Epithelial cell of proximal tubule (primary cell): ENCODE measurements at regions not wholly inside any gene's neighbourhood (a gene's known extent, or its start where the extent isn't known, plus 50 kb on each side); places are given as distances from the start of the nearest gene placed in this dataset.

Source experiments
- DNase-seq: peaks from one replicate; pipeline ENCODE4 v3.0.0-alpha.2; 2011; ENCODE audit warnings: low read depth
- H3K4me3 ChIP-seq: 2 replicates; pipeline ENCODE4 v1.5.1; 2011; ENCODE audit warnings: low read depth, mild to moderate bottlenecking, low read length
- CTCF ChIP-seq: conservative IDR thresholded peaks from 2 replicates; pipeline ENCODE4 v1.5.1; 2012; ENCODE audit warnings: low read depth, mild to moderate bottlenecking, low read length

GRCh38 chr9:31776471-31776870 is 608.0 kb upstream of the ACO1 start:
- no peak for TF ChIP-seq CTCF
- no peak for DNase-seq
- no peak overlapping the region for H3K4me3 ChIP-seq

GRCh38 chr9:31783491-31783890 is 601.0 kb upstream of the ACO1 start:
- TF ChIP-seq CTCF: no peak
- no peak for DNase-seq
- no peak overlapping the region for H3K4me3 ChIP-seq

DNA sequence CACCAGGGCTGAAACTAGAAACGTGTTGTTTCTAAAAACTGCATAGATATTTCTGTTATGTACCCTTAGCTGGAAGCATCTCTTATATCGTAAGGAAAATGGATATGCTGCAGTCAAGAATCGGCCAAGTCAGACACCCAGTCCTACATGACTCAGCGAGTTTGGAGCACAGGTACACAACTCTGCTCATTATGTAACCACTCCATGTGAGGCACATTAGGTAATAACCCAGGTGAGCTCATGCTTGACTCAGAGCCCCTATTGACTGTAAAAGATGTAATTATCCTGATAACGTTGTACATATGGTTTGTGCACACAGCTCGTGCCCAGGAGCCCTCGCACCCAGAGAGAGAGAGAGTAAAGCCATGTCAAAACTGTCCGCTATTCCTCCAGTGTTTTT is 593.7 kb upstream of the ACO1 start:
- DNase-seq: no peak
- no peak for TF ChIP-seq CTCF
- no peak overlapping the region for H3K4me3 ChIP-seq

DNA sequence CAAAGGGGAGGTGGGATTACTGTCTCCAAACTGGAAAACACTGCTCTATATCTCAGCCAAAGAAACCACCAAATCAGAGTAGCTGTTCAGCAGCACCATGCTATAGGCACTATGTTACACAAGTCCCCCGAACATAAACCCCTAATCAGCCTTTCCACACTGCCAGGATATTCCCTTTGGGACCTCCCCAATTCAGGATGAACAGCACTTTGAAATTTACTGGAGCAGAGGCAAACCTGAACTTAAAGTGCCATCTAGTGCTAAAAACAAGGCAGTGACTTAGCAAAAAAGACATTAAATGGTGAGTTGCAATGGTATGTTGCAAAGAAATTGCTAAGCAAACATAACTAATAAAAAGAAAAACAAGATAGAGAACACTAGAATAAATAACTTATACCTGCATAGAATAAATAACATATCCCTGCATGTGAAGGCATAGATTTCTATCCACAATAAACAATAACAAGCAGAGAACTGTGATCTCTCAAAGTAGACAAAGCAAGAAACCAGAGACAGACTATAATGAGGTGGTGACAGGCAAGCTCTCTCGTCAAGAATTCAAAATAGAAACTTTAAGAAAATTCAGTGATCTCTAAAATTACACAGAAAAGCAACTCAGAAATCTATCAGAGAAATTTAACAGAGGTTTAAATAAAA is 584.4 kb upstream of the ACO1 start:
- no peak overlapping the region for H3K4me3 ChIP-seq
- TF ChIP-seq CTCF: peak; percentile 82
- DNase-seq: peak; percentile 9

- peak; percentile 27 for TF ChIP-seq CTCF
- H3K4me3 ChIP-seq: no peak overlapping the region
- no peak for DNase-seq
Observed at GRCh38 chr9:31807574-31808256, 576.7 kb upstream of the ACO1 start.

DNA sequence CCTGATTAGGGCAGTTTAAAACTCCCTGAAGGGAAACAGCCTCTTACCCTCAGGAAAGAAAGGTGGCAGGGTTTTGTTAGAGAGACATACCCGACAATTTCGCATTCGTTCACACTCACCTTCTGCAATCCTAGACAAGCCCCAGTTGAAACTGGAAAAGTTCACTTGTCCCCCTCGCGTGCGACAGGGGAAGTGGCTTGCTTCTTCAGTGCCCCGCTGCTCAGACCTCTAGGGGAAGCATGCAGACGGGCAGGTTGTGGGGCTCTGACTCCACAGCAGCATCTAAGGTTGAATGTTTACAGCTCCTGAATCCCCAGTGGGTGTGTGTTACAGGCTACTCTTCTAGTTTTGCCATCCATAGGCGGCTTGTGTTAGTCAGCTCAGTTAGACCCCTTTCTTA is 575.7 kb upstream of the ACO1 start:
- no peak for DNase-seq
- no peak for TF ChIP-seq CTCF
- H3K4me3 ChIP-seq: no peak overlapping the region

DNA sequence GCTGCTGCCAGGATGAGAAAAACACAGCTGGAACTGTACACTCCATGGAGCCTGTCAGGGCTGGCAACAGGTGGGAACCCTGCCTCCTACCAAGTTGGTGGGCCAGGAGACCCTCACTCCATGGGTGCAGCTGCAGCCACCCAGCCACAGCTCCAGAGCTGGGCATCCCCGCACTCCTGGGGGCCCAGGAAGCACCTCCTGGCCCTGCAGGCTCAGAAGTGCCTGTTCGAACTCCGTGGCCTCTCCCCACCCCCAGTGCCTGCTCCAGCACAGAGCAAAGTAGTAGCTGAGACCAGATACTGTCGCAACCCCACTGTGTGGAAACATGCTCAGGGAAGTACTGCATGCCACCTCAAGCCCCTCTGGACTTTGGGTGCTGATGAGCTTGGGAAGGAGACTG is 564.0 kb upstream of the ACO1 start:
- TF ChIP-seq CTCF: no peak
- DNase-seq: no peak
- no peak overlapping the region for H3K4me3 ChIP-seq
